Tibial artery (tissue), 4 donors: ENCODE measurements at regions not wholly inside any gene's neighbourhood (a gene's known extent, or its start where the extent isn't known, plus 50 kb on each side); places are given as distances from the start of the nearest gene placed in this dataset.

ENCODE experiments used
- DNase-seq, 2 donors: peaks; one replicate each; pipeline ENCODE4 v3.0.0-alpha.2; 2019
- H3K27ac ChIP-seq, 2 donors: fragments of 200-600 bp; sonication (generic) in 1 of 2; 1 replicate in 1 of 2; 2 replicates in 1 of 2; pipeline ENCODE4 v1.5.1; 2018 to 2019; ENCODE audit warnings: mild to moderate bottlenecking in 1 of 2
- H3K27me3 ChIP-seq, 2 donors: fragments of 200-600 bp; sonication (generic) in 1 of 2; one replicate each; pipeline versions ENCODE4 v1.5.1 to v1.6.0; 2016 to 2019
- H3K36me3 ChIP-seq, 3 donors: fragments of 200-600 bp; sonication (generic) in 2 of 3; one replicate each; pipeline ENCODE4 v1.5.1; 2016 to 2019; ENCODE audit warnings: mild to moderate bottlenecking in 2 of 3
- H3K4me1 ChIP-seq, 4 donors: fragments of 200-600 bp; sonication (generic) in 2 of 4; 1 replicate in 3 of 4; 2 replicates in 1 of 4; pipeline ENCODE4 v1.5.1; 2016 to 2019
- H3K4me3 ChIP-seq, 2 donors: fragments of 200-600 bp; sonication (generic) in 1 of 2; 1 replicate in 1 of 2; 2 replicates in 1 of 2; pipeline ENCODE4 v1.5.1; 2018 to 2019; ENCODE audit warnings: mild to moderate bottlenecking in 2 of 2
- H3K9me3 ChIP-seq, 3 donors: fragments of 200-600 bp; sonication (generic) in 1 of 3; one replicate each; pipeline ENCODE4 v1.5.1; 2016 to 2019
- CTCF ChIP-seq, 2 experiments: fragments of 200-600 bp in 1 of 2; fragments of 450-650 bp in 1 of 2; IDR thresholded peaks; one replicate each; pipeline ENCODE4 v1.5.1; 2017 to 2019; ENCODE audit warnings: antibody characterized with exemption in 2 of 2, mild to moderate bottlenecking in 1 of 2, moderate library complexity in 1 of 2
- intact Hi-C: fragments of 100-400 bp; cut with DNase I; formaldehyde crosslinking; loops from one replicate; pipeline ENCODE4 v1.15.0; 2023; ENCODE audit warnings: low total_unique reads

GRCh38 chr3:195007766-195008165 is 263.2 kb downstream of the XXYLT1 start:
- Histone ChIP-seq H3K4me1 (peaks cover 0 to 5% (median 1%) of the 10 kb centered on the region in 4 donors), H3K27me3 (peaks cover 0 to 16% of the 10 kb centered on the region in 2 donors), H3K4me3 (no peak overlapping the region), H3K9me3 (no peaks in the 10 kb centered on the region), H3K36me3 (no peaks in the 10 kb centered on the region), H3K27ac (no peak overlapping the region)
- DNase-seq, result no peak
- intact Hi-C loops, result no loop called here
- no peak for TF ChIP-seq CTCF (IDR thresholded peaks at IDR 0.05)

DNA sequence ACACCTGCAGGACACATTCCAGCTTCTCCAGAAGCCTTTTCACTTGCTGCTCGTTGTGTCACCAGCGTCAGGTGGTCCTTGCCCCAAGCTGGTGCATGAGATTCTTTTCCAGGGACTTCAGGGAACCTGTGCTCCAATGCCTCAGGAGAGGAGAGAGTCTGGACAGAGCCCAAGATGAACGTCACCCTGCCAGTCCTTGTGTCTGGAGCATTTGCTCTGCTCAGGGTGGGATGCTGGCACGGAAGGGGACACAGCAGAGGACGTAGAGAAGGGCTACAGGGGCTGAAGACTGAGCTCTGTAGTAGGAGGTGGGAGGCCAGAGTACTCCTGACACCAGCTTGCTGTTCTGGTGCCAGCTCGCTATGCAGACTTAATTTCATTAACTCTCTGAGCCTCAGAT is 262.1 kb downstream of the XXYLT1 start:
- intact Hi-C loops, result no loop called here
- TF ChIP-seq CTCF (IDR thresholded peaks at IDR 0.05), result no peak

GRCh38 chr3:195009616-195010015 is 261.3 kb downstream of the XXYLT1 start:
- H3K27me3 ChIP-seq, result peaks cover 0 to 16% of the 10 kb centered on the region in 2 donors
- no peak for TF ChIP-seq CTCF (IDR thresholded peaks at IDR 0.05)
- no peak overlapping the region for H3K27ac ChIP-seq
- H3K9me3 ChIP-seq, result no peaks in the 10 kb centered on the region
- H3K36me3 ChIP-seq, result no peaks in the 10 kb centered on the region
- peak in 1 of 2 donors; percentile 16 for DNase-seq
- no peaks in the 10 kb centered on the region for H3K4me1 ChIP-seq
- H3K4me3 ChIP-seq, result no peak overlapping the region
- intact Hi-C loops, result no loop called here

More for the DNA sequence above, 262.1 kb downstream of the XXYLT1 start:
- H3K36me3 ChIP-seq, result no peaks in the 10 kb centered on the region
- H3K4me1 ChIP-seq, result peaks cover 0 to under 1% (median 0%) of the 10 kb centered on the region in 4 donors
- no peaks in the 10 kb centered on the region for H3K9me3 ChIP-seq
- H3K4me3 ChIP-seq, result no peak overlapping the region
- peak in 1 of 2 donors; percentile 11 for DNase-seq
- peaks cover 0 to 16% of the 10 kb centered on the region in 2 donors for H3K27me3 ChIP-seq
- no peak overlapping the region for H3K27ac ChIP-seq

- Histone ChIP-seq H3K4me3 (no peak overlapping the region), H3K9me3 (no peaks in the 10 kb centered on the region), H3K27me3 (peaks cover 0 to 9% of the 10 kb centered on the region in 2 donors), H3K36me3 (no peaks in the 10 kb centered on the region), H3K4me1 (no peaks in the 10 kb centered on the region), H3K27ac (no peak overlapping the region)
- peak in 1 of 2 donors; percentile 35 for DNase-seq
- TF ChIP-seq CTCF (IDR thresholded peaks at IDR 0.05), result no peak
- intact Hi-C loops, result no loop called here
Measured at GRCh38 chr3:195010551-195011100, 260.3 kb downstream of the XXYLT1 start.

- Histone ChIP-seq H3K4me1 (no peaks in the 10 kb centered on the region), H3K4me3 (no peak overlapping the region), H3K27ac (no peak overlapping the region), H3K36me3 (no peaks in the 10 kb centered on the region), H3K27me3 (peaks cover 0 to 2% of the 10 kb centered on the region in 2 donors), H3K9me3 (no peaks in the 10 kb centered on the region)
- DNase-seq, result peak in 1 of 2 donors; percentile 33
- no peak for TF ChIP-seq CTCF (IDR thresholded peaks at IDR 0.05)
- intact Hi-C loops, result no loop called here
Measured at GRCh38 chr3:195011231-195011834, 259.6 kb downstream of the XXYLT1 start.
